HepG2 (cell line): ENCODE measurements at regions not wholly inside any gene's neighbourhood (a gene's known extent, or its start where the extent isn't known, plus 50 kb on each side); places are given as distances from the start of the nearest gene placed in this dataset.
"Not testable (repeated sequence)": the region's sequence is repeated elsewhere in the genome, so short reads cannot be mapped to it uniquely, and the experiment has no call there.

Source experiments
- ATAC-seq: fragments of 200-7000 bp; cut with Tn5 transposase; 3 replicates; pipeline ENCODE4 v1.9.1; 2020; ENCODE audit warnings: mild to moderate bottlenecking, moderate library complexity
- BruUV-seq: library from RNA; stranded (reverse); fragments of 400-500 nt; replicated peaks from 2 replicates; lab custom pipeline; 2021; lab: Mats Ljungman, UMichigan
- CTCF ChIA-PET: fragments of 300-600 bp; formaldehyde crosslinking; extraction: SDS; loops from one replicate; lab custom pipeline; 2021; ENCODE audit warnings: low total read pairs, inconsistent platforms, low intra/inter-chr PET ratio; lab: Yijun Ruan, JAX
- POLR2A ChIA-PET: fragments of 350-600 bp; sonication (Branson Sonifier 250); formaldehyde crosslinking; loops from one replicate; lab custom pipeline; 2020; ENCODE audit warnings: antibody characterized with exemption, inconsistent platforms; lab: Yijun Ruan, JAX
- DNase-seq: peaks from one replicate; pipeline ENCODE4 v3.0.0-alpha.2; 2015; ENCODE audit warnings: low spot score
- FAIRE-seq: peaks from 3 replicates; lab custom pipeline; 2011; peaks lifted over from hg19 to GRCh38; lab: Jason Lieb, UNC
- H2AFZ ChIP-seq: one replicate; pipeline ENCODE4 v1.6.1; 2011; ENCODE audit warnings: low read length, inconsistent platforms
- H3K27ac ChIP-seq: fragments of 300-600 bp; 3 replicates; pipeline ENCODE4 v1.8.0; 2011; ENCODE audit warnings: mixed run types, mild to moderate bottlenecking, mixed read lengths, low read length, inconsistent platforms; ENCODE audit not compliant: insufficient read depth; ENCODE audit errors: extremely low read length
- H3K27me3 ChIP-seq, 2 experiments: fragments of 200-600 bp in 1 of 2; 2 replicates in 1 of 2; 3 replicates in 1 of 2; pipeline versions ENCODE4 v1.6.0 to v1.8.0; 2011; ENCODE audit warnings: low read length in 2 of 2, mild to moderate bottlenecking in 2 of 2, moderate library complexity in 2 of 2, inconsistent platforms in 1 of 2; ENCODE audit not compliant: insufficient read depth in 2 of 2, control insufficient read depth in 1 of 2
- H3K36me3 ChIP-seq, 2 experiments: fragments of 200-600 bp in 1 of 2; replicated peaks in 1 of 2; 2 replicates in 1 of 2; 3 replicates in 1 of 2; pipeline versions ENCODE4 v1.5.1 to v1.8.0; 2011; ENCODE audit warnings: low read length in 2 of 2, inconsistent platforms in 1 of 2; ENCODE audit not compliant: insufficient read depth in 2 of 2, control insufficient read depth in 1 of 2
- H3K4me1 ChIP-seq: 2 replicates; pipeline ENCODE4 v1.5.1; 2012; ENCODE audit warnings: low read length, inconsistent platforms; ENCODE audit not compliant: insufficient read depth
- H3K4me2 ChIP-seq: 2 replicates; pipeline ENCODE4 v1.6.0; 2011; ENCODE audit warnings: low read depth, low read length, inconsistent platforms
- H3K4me3 ChIP-seq, 3 experiments: fragments of 200-600 bp in 1 of 3; sonication (generic), shearing (Covaris generic) in 1 of 3; replicated peaks in 1 of 3; 2 replicates each; pipeline ENCODE4 v1.5.1; 2011 to 2016; ENCODE audit warnings: low read length in 3 of 3, inconsistent platforms in 2 of 3, low read depth in 2 of 3, mild to moderate bottlenecking in 2 of 3, control low read depth in 1 of 3, mixed read lengths in 1 of 3; ENCODE audit not compliant: insufficient read depth in 1 of 3
- H3K79me2 ChIP-seq: one replicate; pipeline ENCODE4 v1.6.1; 2011; ENCODE audit warnings: low read length, inconsistent platforms; ENCODE audit not compliant: insufficient read depth
- H3K9ac ChIP-seq: 2 replicates; pipeline ENCODE4 v1.6.0; 2011; ENCODE audit warnings: mild to moderate bottlenecking, low read depth, low read length, inconsistent platforms; ENCODE audit not compliant: insufficient read depth
- H3K9me3 ChIP-seq: 2 replicates; pipeline ENCODE4 v1.5.1; 2012; ENCODE audit warnings: mild to moderate bottlenecking, low read length
- H4K20me1 ChIP-seq: 2 replicates; pipeline ENCODE4 v1.6.0; 2011; ENCODE audit warnings: inconsistent platforms, mild to moderate bottlenecking, low read length, moderate library complexity; ENCODE audit not compliant: insufficient read depth
- HNF4G ChIP-seq, 2 experiments: sonication (generic) in 1 of 2; formaldehyde crosslinking in 1 of 2; IDR thresholded peaks; 2 replicates each; pipeline versions ENCODE4 v1.4.0 to v1.6.1; 2011 to 2020; ENCODE audit warnings: borderline replicate concordance in 2 of 2, low read depth in 2 of 2, mild to moderate bottlenecking in 2 of 2, low read length in 1 of 2, missing genetic modification reagents in 1 of 2, moderate library complexity in 1 of 2
- ISL2 ChIP-seq: sonication (generic); formaldehyde crosslinking; IDR thresholded peaks from 2 replicates; pipeline ENCODE4 v1.5.0; 2020; ENCODE audit warnings: missing genetic modification reagents
- KDM2A ChIP-seq: sonication (generic); formaldehyde crosslinking; IDR thresholded peaks from 2 replicates; pipeline ENCODE4 v1.4.0; 2020; ENCODE audit warnings: low read depth, missing genetic modification reagents, borderline replicate concordance
- WGBS: methylation state at CpG from one replicate; pipeline ENCODE4 v1.1.6; 2017; ENCODE audit warnings: low lambda C conversion rate; 5-methylcytosine and 5-hydroxymethylcytosine counted together
- in situ Hi-C: cut with HindIII; loops from 2 replicates; pipeline ENCODE4 v1.10.0; 2017; ENCODE audit warnings: low pct_unique_long_range_greater_than_20kb; ENCODE audit not compliant: extremely low pct_ligation_motif_present
- intact Hi-C: fragments of 100-400 bp; cut with micrococcal nuclease; formaldehyde crosslinking; loops from one replicate; pipeline ENCODE4 v1.10.0; 2022; ENCODE audit not compliant: unreplicated experiment

- no peak for TF ChIP-seq HNF4G (IDR thresholded peaks at IDR 0.05; ENCODE audit: borderline replicate concordance, low read depth, low read length)
- TF ChIP-seq HNF4G (CRISPR knock-in tag; IDR thresholded peaks at IDR 0.05; ENCODE audit: borderline replicate concordance, low read depth), result no peak
- no peak for TF ChIP-seq KDM2A
- no peak for TF ChIP-seq ISL2
Observed at GRCh38 chr2:58698620-58699019, 457.5 kb upstream of the FANCL start (continued).

- ATAC-seq, H3K9me3 ChIP-seq, H3K9ac ChIP-seq, BruUV-seq, H3K27me3 ChIP-seq, intact Hi-C loops, H3K36me3 ChIP-seq, H3K27ac ChIP-seq, CTCF ChIA-PET, H2AFZ ChIP-seq, H3K79me2 ChIP-seq, H3K4me1 ChIP-seq, H3K4me3 ChIP-seq, H4K20me1 ChIP-seq, in situ Hi-C loops, FAIRE-seq, POLR2A ChIA-PET, DNase-seq, H3K4me2 ChIP-seq: not testable (repeated sequence)
- WGBS, result 14% methylated on average over 2 of the region's 2 CpGs
Observed at GRCh38 chr2:58694114-58694513, 453.0 kb upstream of the FANCL start.

- POLR2A ChIA-PET, FAIRE-seq, H3K4me2 ChIP-seq, CTCF ChIA-PET, H3K36me3 ChIP-seq, H3K9me3 ChIP-seq, BruUV-seq, H3K27me3 ChIP-seq, ATAC-seq, H2AFZ ChIP-seq, H4K20me1 ChIP-seq, H3K4me1 ChIP-seq, intact Hi-C loops, in situ Hi-C loops, H3K4me3 ChIP-seq, DNase-seq, H3K79me2 ChIP-seq, H3K9ac ChIP-seq, H3K27ac ChIP-seq: not testable (repeated sequence)
- WGBS, result 2% methylated on average over 2 of the region's 2 CpGs
Observed at GRCh38 chr2:58691041-58691440, 449.9 kb upstream of the FANCL start.
